Small intestine (tissue), 7 donors: ENCODE measurements at regions not wholly inside any gene's neighbourhood (a gene's known extent, or its start where the extent isn't known, plus 50 kb on each side); places are given as distances from the start of the nearest gene placed in this dataset.

Source experiments
- DNase-seq, 2 donors: peaks; one replicate each; pipeline versions ENCODE4 v3.0.0 to v3.0.0-alpha.2; 2013
- FAIRE-seq: peaks from 2 replicates; lab custom pipeline; 2012; peaks lifted over from hg19 to GRCh38; lab: Jason Lieb, UNC
- H3K27ac ChIP-seq, 3 donors: one replicate each; pipeline ENCODE4 v1.5.1; 2013; ENCODE audit warnings: low read length in 2 of 3, mild to moderate bottlenecking in 2 of 3, control low read depth in 1 of 3, inconsistent platforms in 1 of 3, low read depth in 1 of 3, moderate library complexity in 1 of 3
- H3K27me3 ChIP-seq, 3 donors: one replicate each; pipeline ENCODE4 v1.6.1; 2013; ENCODE audit warnings: low read length in 3 of 3, inconsistent platforms in 1 of 3; ENCODE audit not compliant: control insufficient read depth in 3 of 3, insufficient read depth in 3 of 3
- H3K36me3 ChIP-seq, 3 donors: one replicate each; pipeline ENCODE4 v1.6.1; 2013; ENCODE audit warnings: low read length in 3 of 3, inconsistent platforms in 1 of 3, low read depth in 1 of 3, mild to moderate bottlenecking in 1 of 3, moderate library complexity in 1 of 3; ENCODE audit not compliant: control insufficient read depth in 3 of 3, insufficient read depth in 2 of 3
- H3K4me1 ChIP-seq, 3 donors: one replicate each; pipeline ENCODE4 v1.6.1; 2013; ENCODE audit warnings: low read length in 2 of 3, inconsistent platforms in 1 of 3, low read depth in 1 of 3, mild to moderate bottlenecking in 1 of 3, moderate library complexity in 1 of 3; ENCODE audit not compliant: control insufficient read depth in 3 of 3, insufficient read depth in 2 of 3
- H3K4me3 ChIP-seq, 3 donors: one replicate each; pipeline ENCODE4 v1.5.1; 2013; ENCODE audit warnings: low read length in 3 of 3, control low read depth in 1 of 3, inconsistent platforms in 1 of 3, low read depth in 1 of 3, mild to moderate bottlenecking in 1 of 3, moderate library complexity in 1 of 3
- H3K9me3 ChIP-seq, 2 donors: one replicate each; pipeline ENCODE4 v1.6.1; 2013; ENCODE audit warnings: low read depth in 1 of 2, low read length in 1 of 2; ENCODE audit not compliant: control insufficient read depth in 2 of 2, insufficient read depth in 1 of 2
- WGBS, 3 donors: extraction: QIAGEN DNeasy Blood & Tissue Kit; methylation state at CpG; one replicate each; pipeline ENCODE4 v1.1.7; 2013; 5-methylcytosine and 5-hydroxymethylcytosine counted together
- donor health status: healthy with polysubstance abuse.
- donor health status: control.
- donor health status: control.
- donor health status: Bipolar disorder and iron deficiency.
- donor health status: healthy.

GRCh38 chr17:77320485-77321256, 179.9 kb downstream of the SEC14L1 start:
- no peaks in the 10 kb centered on the region for H3K27me3 ChIP-seq
- peak overlapping the region; percentile 73 to 94 (median 90) for H3K27ac ChIP-seq
- peaks cover 14 to 90% (median 17%) of the 10 kb centered on the region in 3 donors for H3K4me1 ChIP-seq
- H3K4me3 ChIP-seq, result peak overlapping the region in 2 of 3 donors; percentile 36 to 53
- FAIRE-seq (no peak), DNase-seq (peak in 1 of 2 donors; percentile 44)
- peaks cover 0 to 66% (median 0%) of the 10 kb centered on the region in 3 donors for H3K36me3 ChIP-seq
- H3K9me3 ChIP-seq, result no peaks in the 10 kb centered on the region
- WGBS, 3 donors, result 53 to 65% (median 64%) methylated on average over 29 to 30 of the region's 30 CpGs

- Histone ChIP-seq H3K27me3 (no peaks in the 10 kb centered on the region), H3K9me3 (no peaks in the 10 kb centered on the region), H3K27ac (peak overlapping the region; percentile 84 to 90 (median 85)), H3K4me1 (peaks cover 16 to 91% (median 22%) of the 10 kb centered on the region in 3 donors), H3K36me3 (peaks cover 0 to 66% (median 0%) of the 10 kb centered on the region in 3 donors), H3K4me3 (no peak overlapping the region)
- no peak for DNase-seq
- WGBS, 3 donors, result 80 to 83% (median 82%) methylated on average over 33 to 35 of the region's 35 CpGs
- FAIRE-seq, result no peak
These were observed 181.1 kb downstream of the SEC14L1 start for GRCh38 chr17:77321649-77322513.

DNA sequence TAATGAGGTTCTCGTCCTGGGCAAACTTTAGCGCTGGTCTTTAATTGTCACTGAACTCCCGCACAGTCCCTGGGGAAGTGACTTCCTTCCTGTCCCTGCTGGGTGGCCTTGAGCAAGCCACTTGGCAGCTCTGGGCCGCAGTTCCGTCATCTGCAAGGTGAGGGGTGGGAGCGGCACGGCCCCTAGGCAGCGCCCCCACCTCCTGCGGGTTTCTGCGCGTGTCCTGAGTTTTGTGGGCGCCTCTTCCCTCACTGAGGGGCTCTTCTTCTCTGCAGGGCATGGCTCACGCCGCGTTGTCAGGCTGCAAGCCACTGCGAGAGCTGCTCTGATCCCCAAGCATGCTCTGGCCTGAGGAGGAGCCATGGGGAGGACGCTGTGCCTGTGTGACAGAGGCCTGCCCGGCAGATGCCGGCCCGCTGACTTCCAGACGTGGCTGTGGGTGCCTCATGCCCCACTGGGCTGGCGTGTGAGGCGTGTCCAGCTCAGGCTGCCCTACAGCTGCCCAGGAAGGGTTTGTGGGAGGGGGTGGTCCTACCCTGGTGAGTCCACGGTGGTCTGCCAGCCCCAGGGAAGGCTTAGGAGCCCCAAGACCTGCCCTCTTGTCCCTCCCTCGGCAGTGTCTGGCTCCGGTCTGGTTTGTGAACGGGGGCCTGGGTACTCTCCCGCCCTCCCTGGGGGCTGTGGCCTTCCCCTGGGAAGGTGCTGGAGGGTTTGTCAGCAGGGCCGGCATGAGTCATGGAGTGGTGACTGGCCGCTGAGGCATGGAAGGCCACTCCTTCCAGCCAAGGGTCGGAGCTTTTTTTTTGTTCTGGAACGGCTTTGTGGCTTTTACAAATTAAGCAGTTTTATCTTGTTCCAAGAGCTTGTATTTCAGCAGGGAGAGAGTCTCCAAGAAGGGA, 182.0 kb downstream of the SEC14L1 start:
- 54 to 64% (median 55%) methylated on average over 31 to 32 of the region's 32 CpGs for WGBS, 3 donors
- peaks cover 0 to 66% (median 0%) of the 10 kb centered on the region in 3 donors for H3K36me3 ChIP-seq
- peak overlapping the region in 1 of 3 donors; percentile 14 for H3K4me3 ChIP-seq
- FAIRE-seq (no peak), DNase-seq (peak; percentile 80 to 86)
- H3K27me3 ChIP-seq, result no peaks in the 10 kb centered on the region
- no peaks in the 10 kb centered on the region for H3K9me3 ChIP-seq
- H3K4me1 ChIP-seq, result peaks cover 21 to 93% (median 22%) of the 10 kb centered on the region in 3 donors
- H3K27ac ChIP-seq, result peak overlapping the region; percentile 84 to 90 (median 85)

DNA sequence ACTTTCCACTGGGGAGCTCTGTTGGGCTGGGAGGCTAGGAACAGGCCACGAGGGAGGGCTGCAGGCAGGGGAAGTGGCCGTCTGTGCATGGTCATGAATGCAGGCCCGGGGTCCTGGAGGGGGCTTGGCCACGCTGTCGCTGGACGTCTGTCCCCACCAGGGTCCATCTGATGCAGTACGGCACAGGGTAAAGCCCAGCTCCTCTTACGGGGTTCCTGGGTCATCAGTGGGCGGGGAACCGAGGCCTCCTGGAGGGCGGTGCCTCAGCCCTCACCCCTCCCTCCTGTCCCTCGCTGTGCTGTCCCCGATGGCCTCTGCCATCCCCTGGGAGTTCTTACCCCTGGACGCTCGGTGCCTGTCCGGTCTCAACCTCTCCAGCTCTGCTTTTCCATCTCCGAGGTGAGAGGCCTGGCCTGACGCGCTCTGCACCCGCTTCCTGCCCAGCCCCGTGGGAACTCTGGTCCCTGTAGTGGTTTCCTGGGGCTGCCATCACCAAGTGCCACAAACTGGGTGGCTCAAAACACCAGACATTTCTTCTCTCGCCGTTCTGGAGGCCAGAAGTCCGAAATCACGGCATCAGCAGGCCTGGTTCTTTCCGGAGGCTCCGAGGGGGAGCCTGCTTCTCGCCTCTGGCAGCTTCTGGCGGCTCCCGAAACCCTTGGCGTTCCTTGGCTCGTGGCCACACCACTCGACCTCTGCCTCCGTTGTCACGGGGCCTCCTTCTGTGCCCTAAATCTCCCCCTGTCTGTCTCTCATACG, 182.8 kb downstream of the SEC14L1 start:
- Histone ChIP-seq H3K9me3 (no peaks in the 10 kb centered on the region), H3K4me1 (peaks cover 21 to 92% (median 22%) of the 10 kb centered on the region in 3 donors), H3K4me3 (peak overlapping the region in 1 of 3 donors; percentile 14), H3K36me3 (peaks cover 0 to 59% (median 0%) of the 10 kb centered on the region in 3 donors), H3K27me3 (no peaks in the 10 kb centered on the region), H3K27ac (peak overlapping the region; percentile 63 to 90 (median 84))
- FAIRE-seq, result no peak
- no peak for DNase-seq
- 58 to 69% (median 61%) methylated on average over 36 of the region's 36 CpGs for WGBS, 3 donors

- 87 to 90% (median 90%) methylated on average over 8 of the region's 8 CpGs for WGBS, 3 donors
- DNase-seq (no peak), FAIRE-seq (no peak)
- H3K9me3 ChIP-seq, result no peaks in the 10 kb centered on the region
- H3K4me3 ChIP-seq, result no peak overlapping the region
- peak overlapping the region in 2 of 3 donors; percentile 31 to 84 for H3K27ac ChIP-seq
- H3K4me1 ChIP-seq, result peaks cover 18 to 92% (median 23%) of the 10 kb centered on the region in 3 donors
- H3K27me3 ChIP-seq, result no peaks in the 10 kb centered on the region
- H3K36me3 ChIP-seq, result peaks cover 0 to 64% (median 0%) of the 10 kb centered on the region in 3 donors
These were observed 183.5 kb downstream of the SEC14L1 start for GRCh38 chr17:77324227-77324626.

DNA sequence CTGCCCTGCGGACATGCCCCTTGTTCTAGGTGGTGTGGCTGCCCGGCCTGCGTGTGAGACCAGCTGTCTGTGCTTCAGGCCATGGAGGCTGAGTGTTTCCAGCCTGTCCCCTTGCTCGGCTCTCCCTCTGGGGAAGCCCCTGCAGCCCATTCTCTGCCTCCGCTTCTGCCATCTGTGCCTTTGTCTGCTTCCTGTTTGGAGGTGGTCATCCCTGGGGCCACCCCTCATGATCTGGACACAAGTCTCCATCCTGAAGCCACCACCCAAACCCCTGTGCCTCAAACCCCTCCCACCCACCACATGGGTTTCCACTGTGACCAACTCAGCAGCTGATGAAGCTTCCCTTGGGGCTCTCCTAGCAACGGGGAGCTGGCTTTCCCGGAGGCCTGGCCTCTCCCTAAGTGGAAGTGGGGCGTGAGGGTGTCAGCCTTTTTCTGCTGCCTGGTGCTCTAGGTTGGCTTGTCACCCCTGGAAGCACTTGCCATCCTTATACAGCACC, 184.9 kb downstream of the SEC14L1 start:
- Histone ChIP-seq H3K4me3 (no peak overlapping the region), H3K36me3 (peaks cover 0 to 64% (median 0%) of the 10 kb centered on the region in 3 donors), H3K9me3 (no peaks in the 10 kb centered on the region), H3K27me3 (no peaks in the 10 kb centered on the region), H3K27ac (peak overlapping the region; percentile 12 to 53 (median 34)), H3K4me1 (peaks cover 18 to 87% (median 24%) of the 10 kb centered on the region in 3 donors)
- FAIRE-seq (no peak), DNase-seq (no peak)
- 54 to 69% (median 59%) methylated on average over 4 to 8 of the region's 8 CpGs for WGBS, 3 donors

- Histone ChIP-seq H3K4me1 (peaks cover 18 to 86% (median 24%) of the 10 kb centered on the region in 3 donors), H3K36me3 (peaks cover 0 to 64% (median 0%) of the 10 kb centered on the region in 3 donors), H3K27ac (peak overlapping the region in 1 of 3 donors; percentile 12), H3K9me3 (no peaks in the 10 kb centered on the region), H3K27me3 (no peaks in the 10 kb centered on the region), H3K4me3 (no peak overlapping the region)
- DNase-seq (peak in 1 of 2 donors; percentile 37), FAIRE-seq (no peak)
- WGBS, 3 donors, result 66 to 78% (median 67%) methylated on average over 18 of the region's 18 CpGs
These were observed 185.4 kb downstream of the SEC14L1 start for GRCh38 chr17:77326076-77326591.
